Prostate gland (tissue), 2 donors: ENCODE measurements at regions not wholly inside any gene's neighbourhood (a gene's known extent, or its start where the extent isn't known, plus 50 kb on each side); places are given as distances from the start of the nearest gene placed in this dataset.

Experiments
- CTCF ChIP-seq, 4 experiments: fragments of 200-600 bp in 2 of 4; fragments of 450-650 bp in 2 of 4; sonication (generic) in 2 of 4; IDR thresholded peaks; 1 replicate in 3 of 4; 2 replicates in 1 of 4; pipeline ENCODE4 v1.5.1; 2016 to 2019; ENCODE audit warnings: antibody characterized with exemption in 4 of 4, mild to moderate bottlenecking in 2 of 4, moderate library complexity in 2 of 4
- POLR2A ChIP-seq: fragments of 450-650 bp; IDR thresholded peaks from one replicate; pipeline ENCODE4 v1.6.1; 2016; ENCODE audit warnings: antibody characterized with exemption, mild to moderate bottlenecking

GRCh38 chr13:55230570-55230908 is 1910.2 kb upstream of the PRR20A start:
- TF ChIP-seq POLR2A: no peak
- no peak for TF ChIP-seq CTCF (IDR thresholded peaks at IDR 0.05)
